GM18951 (cell line): ENCODE measurements at regions not wholly inside any gene's neighbourhood (a gene's known extent, or its start where the extent isn't known, plus 50 kb on each side); places are given as distances from the start of the nearest gene placed in this dataset.

Experiments
- POLR2A ChIP-seq: IDR thresholded peaks from 4 replicates; pipeline ENCODE4 v1.6.1; 2011; ENCODE audit warnings: mild to moderate bottlenecking; ENCODE audit not compliant: insufficient read length, insufficient read depth; ENCODE audit errors: extremely low read depth
- in situ Hi-C: fragments of 300-500 bp; cut with MboI; formaldehyde crosslinking; loops from one replicate; pipeline ENCODE4 v1.12.0; 2022; ENCODE audit warnings: low sequenced_read_pairs, mixed read lengths, inconsistent platforms; ENCODE audit not compliant: unreplicated experiment

DNA sequence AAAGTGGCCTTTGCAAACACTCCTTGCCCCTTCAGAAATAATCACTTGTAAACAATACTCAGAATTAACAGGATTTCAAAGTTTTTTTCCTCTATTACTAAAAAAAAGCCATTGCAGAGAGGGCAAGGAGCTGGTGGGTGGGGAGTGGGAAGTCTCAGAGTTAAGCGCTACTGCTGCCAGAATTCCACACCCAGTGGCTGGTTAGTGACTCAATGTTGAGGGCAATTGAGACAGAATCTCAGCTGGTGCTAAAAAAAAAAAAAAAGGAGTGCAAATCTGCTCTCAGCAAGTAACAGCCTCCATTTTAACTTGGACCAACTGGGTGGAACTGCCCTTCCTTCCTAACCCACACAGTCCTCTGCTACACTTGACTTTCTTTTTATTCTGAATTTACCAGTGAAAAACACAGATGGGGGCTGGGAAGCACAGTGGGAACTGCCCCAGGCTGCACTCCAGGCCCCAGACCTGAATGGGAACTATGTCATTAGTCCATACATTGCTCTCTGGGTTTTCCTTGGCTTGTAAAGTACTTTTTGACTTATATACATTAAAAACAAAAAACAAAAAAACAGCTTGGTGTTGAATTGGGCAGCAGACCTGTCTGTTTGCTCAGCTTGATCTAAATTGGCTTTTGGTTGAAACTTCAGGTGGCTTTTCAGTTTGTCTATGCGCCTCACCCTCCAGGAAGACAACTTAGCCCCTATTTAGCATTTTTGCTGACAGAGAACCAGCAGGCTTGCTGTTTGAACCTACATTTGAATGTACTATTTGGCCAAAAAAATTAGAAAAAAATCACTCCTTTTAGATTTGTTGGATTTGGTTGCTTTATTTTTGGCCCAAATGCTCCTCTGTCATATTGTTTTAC, 357.8 kb upstream of the TBL1XR1 start:
- no peak for TF ChIP-seq POLR2A

GRCh38 chr3:177557548-177557947, 360.3 kb upstream of the TBL1XR1 start:
- in situ Hi-C loops, result no loop called here
- TF ChIP-seq POLR2A, result no peak

More for the DNA sequence above, 357.8 kb upstream of the TBL1XR1 start:
- in situ Hi-C loops, result no loop called here

DNA sequence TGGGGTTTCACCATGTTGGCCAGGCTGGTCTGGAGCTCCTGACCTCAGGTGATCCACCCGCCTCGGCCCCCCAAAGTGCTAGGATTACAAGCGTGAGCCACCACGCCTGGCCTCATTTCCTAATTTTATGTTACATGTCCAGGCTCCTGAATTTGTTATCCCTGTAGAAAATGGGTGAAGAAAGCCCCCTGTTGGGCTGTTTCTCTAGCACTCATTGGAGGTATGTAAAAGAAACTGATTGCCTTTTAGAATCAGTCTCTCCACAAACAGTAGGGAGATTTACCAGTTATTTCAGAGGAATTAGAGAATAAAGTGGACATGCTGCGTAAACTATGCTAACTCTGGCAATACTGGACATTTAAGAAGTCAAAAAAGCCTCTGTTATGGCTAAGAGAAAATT, 364.1 kb upstream of the TBL1XR1 start:
- in situ Hi-C loops, result no loop called here
- no peak for TF ChIP-seq POLR2A

GRCh38 chr3:177561769-177562392, 364.6 kb upstream of the TBL1XR1 start:
- no peak for TF ChIP-seq POLR2A
- in situ Hi-C loops, result no loop called here

DNA sequence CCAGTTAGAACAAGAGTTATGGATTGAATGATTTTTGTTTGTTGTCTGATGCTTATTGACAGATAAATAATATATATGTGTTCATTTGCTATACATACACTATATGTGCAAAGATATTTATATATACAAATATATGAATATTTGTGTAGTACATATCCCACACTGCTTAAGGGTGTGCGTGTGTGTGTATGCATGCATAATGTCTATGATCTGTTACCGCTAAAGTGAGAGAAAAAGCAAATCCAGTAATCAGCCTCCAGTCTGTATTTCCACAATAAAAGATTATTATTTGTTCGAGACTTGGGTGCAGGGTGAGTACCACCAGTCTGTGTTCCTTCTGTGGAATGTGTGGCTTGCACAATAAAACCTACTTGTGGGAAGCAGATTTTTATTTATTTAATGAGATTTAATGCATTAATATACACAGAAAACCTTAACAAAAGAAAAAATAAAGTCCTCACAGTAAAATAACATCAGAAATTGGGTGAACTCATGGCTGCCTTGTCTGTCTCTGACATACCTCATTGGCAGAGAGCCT, 366.0 kb upstream of the TBL1XR1 start:
- TF ChIP-seq POLR2A, result no peak
- in situ Hi-C loops, result no loop called here

- in situ Hi-C loops, result no loop called here
- TF ChIP-seq POLR2A, result no peak
Measured at GRCh38 chr3:177563792-177564191, 366.5 kb upstream of the TBL1XR1 start.

GRCh38 chr3:177565981-177566380, 368.7 kb upstream of the TBL1XR1 start:
- no peak for TF ChIP-seq POLR2A
- in situ Hi-C loops, result no loop called here

- in situ Hi-C loops, result no loop called here
Measured at GRCh38 chr3:177567833-177568232, 370.6 kb upstream of the TBL1XR1 start.

DNA sequence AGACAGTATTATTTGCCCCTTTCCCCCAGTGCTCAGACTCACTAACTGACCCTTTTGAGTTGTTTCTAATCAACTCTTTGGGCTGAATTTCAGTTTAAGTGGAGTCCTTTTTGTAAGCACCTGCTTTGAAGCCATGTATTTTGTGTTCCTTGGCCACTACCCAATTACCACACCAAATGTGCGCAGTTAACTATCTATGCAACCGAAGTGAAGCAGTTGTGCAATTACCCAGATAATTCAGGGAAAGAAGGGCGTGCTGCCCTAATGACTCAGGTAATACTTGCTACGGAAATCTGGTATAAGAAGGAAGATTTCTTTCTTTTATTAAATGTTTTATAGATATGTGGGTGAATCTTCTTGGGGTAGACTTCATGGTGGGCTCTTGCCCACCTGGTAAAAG, 371.9 kb upstream of the TBL1XR1 start:
- TF ChIP-seq POLR2A, result no peak
- in situ Hi-C loops, result no loop called here

More at GRCh38 chr3:177567833-177568232, 370.6 kb upstream of the TBL1XR1 start:
- TF ChIP-seq POLR2A, result no peak

- TF ChIP-seq POLR2A, result no peak
- in situ Hi-C loops, result no loop called here
Measured at GRCh38 chr3:177569875-177570657, 372.8 kb upstream of the TBL1XR1 start.

DNA sequence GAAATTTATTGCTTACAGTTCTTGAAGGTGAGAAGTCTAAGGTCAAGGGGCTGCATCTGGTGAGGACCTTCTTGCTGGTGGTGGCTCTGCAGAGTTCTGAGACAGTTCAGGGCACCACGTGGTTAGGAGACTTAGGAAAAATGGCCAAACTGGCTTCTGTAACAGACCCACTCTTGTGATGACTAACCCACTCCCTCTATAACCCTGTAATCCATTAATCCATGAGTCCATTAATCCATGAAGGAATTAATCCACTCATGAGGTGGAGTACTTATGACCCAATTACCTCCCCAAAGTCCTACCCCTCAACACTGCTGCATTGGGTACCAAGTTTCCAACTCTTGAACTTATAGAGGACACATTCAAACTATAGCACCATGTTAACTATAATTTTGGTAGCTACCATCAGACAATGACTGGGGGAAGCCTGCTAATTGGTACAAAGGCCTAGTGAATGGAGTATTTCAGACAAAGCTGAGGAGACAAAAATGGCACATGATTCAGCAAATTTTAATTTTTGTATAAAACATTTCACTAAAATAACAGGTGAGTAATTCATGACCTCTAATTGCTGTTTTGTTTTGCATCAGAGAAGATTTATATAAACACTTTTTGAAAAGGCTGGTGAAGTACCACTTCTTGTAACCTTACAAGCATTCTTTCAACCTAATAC, 374.1 kb upstream of the TBL1XR1 start:
- no peak for TF ChIP-seq POLR2A
- in situ Hi-C loops, result no loop called here

- in situ Hi-C loops, result no loop called here
- no peak for TF ChIP-seq POLR2A
Measured at GRCh38 chr3:177571944-177572315, 374.6 kb upstream of the TBL1XR1 start.
